ENCODE measurements at regions not wholly inside any gene's neighbourhood (a gene's known extent, or its start where the extent isn't known, plus 50 kb on each side); places are given as distances from the start of the nearest gene placed in this dataset.
"Not testable (repeated sequence)": the region's sequence is repeated elsewhere in the genome, so short reads cannot be mapped to it uniquely, and the experiment has no call there.

GRCh38 chr6:91904586-91905164 is 1317.8 kb upstream of the MAP3K7 start:
- H3K4me3 ChIP-seq (ENCODE audit: low read depth, low read length) = no peak overlapping the region
- TF ChIP-seq MYC (IDR thresholded peaks at IDR 0.05; ENCODE audit: low read depth, low read length) (no peak), POLR2A (IDR thresholded peaks at IDR 0.05; ENCODE audit: extremely low read depth, insufficient read length) (no peak)
- TF ChIP-seq, protein P1, sequence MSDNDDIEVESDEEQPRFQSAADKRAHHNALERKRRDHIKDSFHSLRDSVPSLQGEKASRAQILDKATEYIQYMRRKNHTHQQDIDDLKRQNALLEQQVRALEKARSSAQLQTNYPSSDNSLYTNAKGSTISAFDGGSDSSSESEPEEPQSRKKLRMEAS (IDR thresholded peaks at IDR 0.05; ENCODE audit: low read depth, low read length) = no peak
- TF ChIP-seq, protein P2, sequence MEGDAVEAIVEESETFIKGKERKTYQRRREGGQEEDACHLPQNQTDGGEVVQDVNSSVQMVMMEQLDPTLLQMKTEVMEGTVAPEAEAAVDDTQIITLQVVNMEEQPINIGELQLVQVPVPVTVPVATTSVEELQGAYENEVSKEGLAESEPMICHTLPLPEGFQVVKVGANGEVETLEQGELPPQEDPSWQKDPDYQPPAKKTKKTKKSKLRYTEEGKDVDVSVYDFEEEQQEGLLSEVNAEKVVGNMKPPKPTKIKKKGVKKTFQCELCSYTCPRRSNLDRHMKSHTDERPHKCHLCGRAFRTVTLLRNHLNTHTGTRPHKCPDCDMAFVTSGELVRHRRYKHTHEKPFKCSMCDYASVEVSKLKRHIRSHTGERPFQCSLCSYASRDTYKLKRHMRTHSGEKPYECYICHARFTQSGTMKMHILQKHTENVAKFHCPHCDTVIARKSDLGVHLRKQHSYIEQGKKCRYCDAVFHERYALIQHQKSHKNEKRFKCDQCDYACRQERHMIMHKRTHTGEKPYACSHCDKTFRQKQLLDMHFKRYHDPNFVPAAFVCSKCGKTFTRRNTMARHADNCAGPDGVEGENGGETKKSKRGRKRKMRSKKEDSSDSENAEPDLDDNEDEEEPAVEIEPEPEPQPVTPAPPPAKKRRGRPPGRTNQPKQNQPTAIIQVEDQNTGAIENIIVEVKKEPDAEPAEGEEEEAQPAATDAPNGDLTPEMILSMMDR (IDR thresholded peaks at IDR 0.05; ENCODE audit: low read depth, low read length) = no peak
- no peak for DNase-seq (ENCODE audit: low read depth)

- TF ChIP-seq MYC (IDR thresholded peaks at IDR 0.05; ENCODE audit: low read depth, low read length) (no peak), POLR2A (IDR thresholded peaks at IDR 0.05; ENCODE audit: extremely low read depth, insufficient read length) (no peak)
- TF ChIP-seq, protein P1 (IDR thresholded peaks at IDR 0.05; ENCODE audit: low read depth, low read length) = no peak
- TF ChIP-seq, protein P2 (IDR thresholded peaks at IDR 0.05; ENCODE audit: low read depth, low read length) = no peak
- no peak for DNase-seq (ENCODE audit: low read depth)
- no peak overlapping the region for H3K4me3 ChIP-seq (ENCODE audit: low read depth, low read length)
These were observed 1308.9 kb upstream of the MAP3K7 start for GRCh38 chr6:91895599-91896285.

- H3K4me3 ChIP-seq (ENCODE audit: low read depth, low read length) = no peak overlapping the region
- TF ChIP-seq, protein P1 (IDR thresholded peaks at IDR 0.05; ENCODE audit: low read depth, low read length) = no peak
- no peak for TF ChIP-seq POLR2A (IDR thresholded peaks at IDR 0.05; ENCODE audit: extremely low read depth, insufficient read length)
- TF ChIP-seq, protein P2 (IDR thresholded peaks at IDR 0.05; ENCODE audit: low read depth, low read length) = no peak
- no peak for TF ChIP-seq MYC (IDR thresholded peaks at IDR 0.05; ENCODE audit: low read depth, low read length)
- no peak for DNase-seq (ENCODE audit: low read depth)
These were observed 1299.4 kb upstream of the MAP3K7 start for GRCh38 chr6:91886183-91886795.

- not testable (repeated sequence) for H3K4me3 ChIP-seq (ENCODE audit: low read depth, low read length); DNase-seq (ENCODE audit: low read depth)
These were observed 1294.9 kb upstream of the MAP3K7 start for GRCh38 chr6:91881791-91882190.

DNA sequence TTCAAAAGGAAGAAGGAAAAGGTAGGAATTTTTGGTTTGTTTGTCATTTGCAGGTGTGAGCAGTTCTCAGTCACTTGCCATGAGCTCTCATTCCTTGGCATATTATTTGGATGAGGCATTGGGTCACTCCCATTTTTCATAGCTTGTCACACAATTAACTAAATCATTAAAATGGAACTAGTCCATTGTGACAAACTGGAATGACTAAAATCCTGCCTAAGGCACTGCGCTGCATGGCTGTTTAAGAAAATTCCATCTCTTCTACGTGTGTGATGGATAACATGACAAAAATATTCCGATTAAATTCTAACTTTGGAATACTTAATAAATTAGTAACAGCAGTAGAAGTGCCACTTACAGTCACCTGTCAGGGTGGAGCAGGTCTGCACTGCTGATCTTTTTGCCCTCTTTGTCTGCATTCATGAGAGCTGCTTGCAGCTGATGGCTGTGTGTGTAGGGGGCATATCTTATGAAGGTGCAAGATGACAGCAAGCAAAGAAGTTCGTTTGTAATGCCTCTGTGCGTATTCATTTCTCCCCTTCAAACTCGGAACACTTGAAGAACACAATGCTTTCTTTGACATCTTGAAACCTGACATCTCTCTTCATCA is 1292.6 kb upstream of the MAP3K7 start:
- DNase-seq (ENCODE audit: low read depth) = no peak
- TF ChIP-seq, protein P1 (IDR thresholded peaks at IDR 0.05; ENCODE audit: low read depth, low read length) = no peak
- no peak for TF ChIP-seq MYC (IDR thresholded peaks at IDR 0.05; ENCODE audit: low read depth, low read length)
- no peak for TF ChIP-seq POLR2A (IDR thresholded peaks at IDR 0.05; ENCODE audit: extremely low read depth, insufficient read length)
- TF ChIP-seq, protein P2 (IDR thresholded peaks at IDR 0.05; ENCODE audit: low read depth, low read length) = no peak
- H3K4me3 ChIP-seq (ENCODE audit: low read depth, low read length) = no peak overlapping the region

DNA sequence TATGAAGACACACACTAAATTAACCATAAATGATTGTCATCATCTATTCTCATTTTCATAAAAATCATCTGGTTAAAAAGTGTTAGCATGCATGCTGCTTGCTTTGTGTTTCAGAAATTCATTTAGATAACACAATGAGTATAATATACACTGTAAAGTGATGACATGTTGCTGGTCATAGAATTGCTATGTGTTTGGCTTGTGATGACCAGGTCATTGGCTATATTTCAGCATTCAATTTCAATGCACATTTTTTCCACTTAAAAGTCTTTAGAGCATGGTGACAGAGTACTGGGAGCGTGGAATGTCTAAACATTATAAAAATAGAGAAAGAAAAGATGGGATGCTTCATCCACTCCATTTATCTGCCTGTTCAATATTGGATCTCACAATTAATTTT is 1291.1 kb upstream of the MAP3K7 start:
- TF ChIP-seq, protein P1 (IDR thresholded peaks at IDR 0.05; ENCODE audit: low read depth, low read length) = no peak
- TF ChIP-seq POLR2A (IDR thresholded peaks at IDR 0.05; ENCODE audit: extremely low read depth, insufficient read length) (no peak), MYC (IDR thresholded peaks at IDR 0.05; ENCODE audit: low read depth, low read length) (no peak)
- TF ChIP-seq, protein P2 (IDR thresholded peaks at IDR 0.05; ENCODE audit: low read depth, low read length) = no peak
- H3K4me3 ChIP-seq (ENCODE audit: low read depth, low read length) = no peak overlapping the region
- DNase-seq (ENCODE audit: low read depth) = no peak
